ENCODE measurements at regions not wholly inside any gene's neighbourhood (a gene's known extent, or its start where the extent isn't known, plus 50 kb on each side); places are given as distances from the start of the nearest gene placed in this dataset.

- no peak for DNase-seq
- H3K27ac ChIP-seq, result no peak overlapping the region
- TF ChIP-seq CTCF (IDR thresholded peaks at IDR 0.05) (no peak), EP300 (IDR thresholded peaks at IDR 0.05) (no peak), POLR2A (IDR thresholded peaks at IDR 0.05) (no peak)
- no peaks in the 10 kb centered on the region for H3K9me3 ChIP-seq
- no peak overlapping the region for H3K4me3 ChIP-seq
- 80 to 95% (median 90%) methylated on average over 3 of the region's 3 CpGs for whole genome bisulfite sequencing, 3 donors
- intact Hi-C loops (cut with DNase I), result no loop called here
- H3K27me3 ChIP-seq, result no peaks in the 10 kb centered on the region
- H3K4me1 ChIP-seq (ENCODE audit: insufficient read depth), result no peaks in the 10 kb centered on the region
- no peaks in the 10 kb centered on the region for H3K36me3 ChIP-seq
Observed at GRCh38 chr11:92453055-92453454, 228.4 kb downstream of the FAT3 start.

- Histone ChIP-seq H3K27me3 (no peaks in the 10 kb centered on the region), H3K27ac (no peak overlapping the region), H3K36me3 (no peaks in the 10 kb centered on the region), H3K4me1 (ENCODE audit: insufficient read depth) (no peaks in the 10 kb centered on the region), H3K4me3 (no peak overlapping the region), H3K9me3 (no peaks in the 10 kb centered on the region)
- intact Hi-C loops (cut with DNase I), result no loop called here
- no peak for DNase-seq
- TF ChIP-seq POLR2A (IDR thresholded peaks at IDR 0.05) (no peak), EP300 (IDR thresholded peaks at IDR 0.05) (no peak), CTCF (IDR thresholded peaks at IDR 0.05) (no peak)
- 87 to 96% (median 93%) methylated on average over 2 of the region's 2 CpGs for WGBS, 3 donors
Observed at GRCh38 chr11:92455210-92455790, 230.7 kb downstream of the FAT3 start.

- no peak overlapping the region for H3K27ac ChIP-seq
- H3K9me3 ChIP-seq, result no peaks in the 10 kb centered on the region
- H3K4me1 ChIP-seq (ENCODE audit: insufficient read depth), result no peaks in the 10 kb centered on the region
- intact Hi-C loops (cut with DNase I), result no loop called here
- no peak for TF ChIP-seq EP300 (IDR thresholded peaks at IDR 0.05)
- no peak overlapping the region for H3K4me3 ChIP-seq
- DNase-seq, result no peak
- WGBS, 3 donors, result 44 to 74% (median 58%) methylated on average over 1 of the region's 1 CpG
- H3K36me3 ChIP-seq, result no peaks in the 10 kb centered on the region
- no peaks in the 10 kb centered on the region for H3K27me3 ChIP-seq
Observed at GRCh38 chr11:92457250-92457649, 232.6 kb downstream of the FAT3 start.

- TF ChIP-seq POLR2A (IDR thresholded peaks at IDR 0.05) (no peak), EP300 (IDR thresholded peaks at IDR 0.05) (no peak), CTCF (IDR thresholded peaks at IDR 0.05) (no peak)
- Histone ChIP-seq H3K27ac (no peak overlapping the region), H3K36me3 (no peaks in the 10 kb centered on the region), H3K27me3 (no peaks in the 10 kb centered on the region), H3K9me3 (no peaks in the 10 kb centered on the region), H3K4me1 (ENCODE audit: insufficient read depth) (no peaks in the 10 kb centered on the region), H3K4me3 (no peak overlapping the region)
- intact Hi-C loops (cut with DNase I), result no loop called here
- DNase-seq, result no peak
Observed at GRCh38 chr11:92458486-92458885, 233.9 kb downstream of the FAT3 start.

GRCh38 chr11:92460213-92460612 is 235.6 kb downstream of the FAT3 start:
- no peak for DNase-seq
- H3K36me3 ChIP-seq, result no peaks in the 10 kb centered on the region
- no peaks in the 10 kb centered on the region for H3K4me1 ChIP-seq (ENCODE audit: insufficient read depth)
- no peak overlapping the region for H3K27ac ChIP-seq
- TF ChIP-seq EP300 (IDR thresholded peaks at IDR 0.05), result no peak
- TF ChIP-seq CTCF (IDR thresholded peaks at IDR 0.05), result no peak
- no peak for TF ChIP-seq POLR2A (IDR thresholded peaks at IDR 0.05)
- no peaks in the 10 kb centered on the region for H3K9me3 ChIP-seq
- intact Hi-C loops (cut with DNase I), result no loop called here
- H3K27me3 ChIP-seq, result no peaks in the 10 kb centered on the region
- no peak overlapping the region for H3K4me3 ChIP-seq
- 68 to 83% (median 79%) methylated on average over 4 of the region's 4 CpGs for WGBS, 3 donors
